Ovary (tissue), 7 donors: ENCODE measurements at regions not wholly inside any gene's neighbourhood (a gene's known extent, or its start where the extent isn't known, plus 50 kb on each side); places are given as distances from the start of the nearest gene placed in this dataset.

Experiments used
- DNase-seq, 5 donors: peaks; one replicate each; pipeline ENCODE4 v3.0.0-alpha.2; 2019 to 2020
- H3K27ac ChIP-seq, 2 donors: fragments of 200-600 bp; one replicate each; pipeline versions ENCODE4 v1.5.1 to v1.8.0; 2019 to 2022
- H3K27me3 ChIP-seq: fragments of 200-600 bp; one replicate; pipeline ENCODE4 v1.8.0; 2022
- H3K36me3 ChIP-seq: fragments of 200-600 bp; sonication (generic); one replicate; pipeline ENCODE4 v1.5.1; 2019
- H3K4me1 ChIP-seq: one replicate; pipeline ENCODE4 v1.8.1; 2013; ENCODE audit warnings: mild to moderate bottlenecking, moderate library complexity; ENCODE audit not compliant: insufficient read depth
- H3K4me3 ChIP-seq: fragments of 200-600 bp; sonication (generic); one replicate; pipeline ENCODE4 v1.5.1; 2017
- H3K9me3 ChIP-seq, 2 donors: fragments of 200-600 bp in 1 of 2; sonication (generic) in 1 of 2; one replicate each; pipeline versions ENCODE4 v1.5.1 to v1.8.1; 2013 to 2019; ENCODE audit warnings: mild to moderate bottlenecking in 1 of 2, moderate library complexity in 1 of 2
- CTCF ChIP-seq, 3 donors: fragments of 450-650 bp in 2 of 3; fragments of 200-600 bp in 1 of 3; IDR thresholded peaks; one replicate each; pipeline versions ENCODE4 v1.5.1 to v1.8.0; 2016 to 2022; ENCODE audit warnings: antibody characterized with exemption in 3 of 3, mild to moderate bottlenecking in 1 of 3
- EP300 ChIP-seq: sonication (generic); formaldehyde crosslinking; IDR thresholded peaks from one replicate; pipeline ENCODE4 v1.6.1; 2017; ENCODE audit warnings: antibody characterized with exemption
- POLR2A ChIP-seq: fragments of 450-650 bp; IDR thresholded peaks from one replicate; pipeline ENCODE4 v1.6.1; 2017; ENCODE audit warnings: antibody characterized with exemption, mild to moderate bottlenecking, moderate library complexity
- WGBS, 3 donors: extraction: QIAGEN DNeasy Blood & Tissue Kit in 1 of 3; methylation state at CpG; one replicate each; pipeline versions ENCODE4 v1.1.5 to v1.1.7; 2013 to 2017; 5-methylcytosine and 5-hydroxymethylcytosine counted together
- intact Hi-C, 4 donors: fragments of 100-400 bp; cut with DNase I; formaldehyde crosslinking; loops; one replicate each; pipeline versions ENCODE4 v1.11.0 to v1.15.1; 2022 to 2023
- donor health status: DM: no; HTN: no; CAD: no; lungs with moderate emphysema.
- donor health status: DM: no; HTN: no; CAD: no.
- donor health status: Bipolar disorder and iron deficiency.
- donor health status: DM: no; HTN: no; CAD: no.
- donor health status: DM: yes; HTN: yes; CAD: no.

- H3K4me1 ChIP-seq, result no peaks in the 10 kb centered on the region
- H3K27ac ChIP-seq, result no peak overlapping the region
- WGBS, 3 donors, result 95 to 99% (median 97%) methylated on average over 5 of the region's 5 CpGs
- no peak for DNase-seq
- H3K9me3 ChIP-seq, result no peaks in the 10 kb centered on the region
- intact Hi-C loops, result loop anchor here in 1 of 4 donors (10.0 kb wide), 1 partner anchor 54 kb away; no protein-coding TSS in a partner anchor
- no peaks in the 10 kb centered on the region for H3K36me3 ChIP-seq
- no peaks in the 10 kb centered on the region for H3K27me3 ChIP-seq
- no peak overlapping the region for H3K4me3 ChIP-seq
- TF ChIP-seq CTCF (IDR thresholded peaks at IDR 0.05) (no peak), EP300 (no peak), POLR2A (no peak)
Observed at GRCh38 chr11:128190312-128190711, 397.0 kb downstream of the ETS1 start.

DNA sequence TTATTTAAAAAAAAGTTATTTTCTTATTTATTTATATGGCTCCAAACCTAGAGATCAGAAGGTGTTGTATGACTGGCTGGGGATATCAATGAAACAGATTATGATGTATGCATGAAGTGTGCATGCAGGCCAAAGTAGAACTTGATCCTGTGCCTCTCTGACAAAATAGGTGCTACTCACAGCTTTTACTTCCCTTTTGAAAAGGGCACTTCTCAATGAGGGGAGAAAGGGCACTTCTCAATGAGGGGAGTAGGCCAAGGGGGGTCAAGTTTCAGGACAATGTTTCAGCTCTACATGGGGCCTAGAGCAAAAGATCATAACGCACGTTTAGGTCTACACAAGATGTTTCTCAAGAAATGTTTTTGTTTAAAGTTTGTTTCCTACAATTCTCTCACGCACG is 397.5 kb downstream of the ETS1 start:
- TF ChIP-seq CTCF (IDR thresholded peaks at IDR 0.05) (no peak), POLR2A (no peak), EP300 (no peak)
- Histone ChIP-seq H3K27ac (no peak overlapping the region), H3K4me3 (no peak overlapping the region), H3K27me3 (no peaks in the 10 kb centered on the region), H3K4me1 (no peaks in the 10 kb centered on the region), H3K36me3 (no peaks in the 10 kb centered on the region), H3K9me3 (no peaks in the 10 kb centered on the region)
- 90 to 94% (median 91%) methylated on average over 4 of the region's 4 CpGs for WGBS, 3 donors
- no peak for DNase-seq
- intact Hi-C loops, result loop anchor here in 2 of 4 donors (10.0 kb wide), 2 partner anchors 55 to 205 kb away; no protein-coding TSS in a partner anchor

DNA sequence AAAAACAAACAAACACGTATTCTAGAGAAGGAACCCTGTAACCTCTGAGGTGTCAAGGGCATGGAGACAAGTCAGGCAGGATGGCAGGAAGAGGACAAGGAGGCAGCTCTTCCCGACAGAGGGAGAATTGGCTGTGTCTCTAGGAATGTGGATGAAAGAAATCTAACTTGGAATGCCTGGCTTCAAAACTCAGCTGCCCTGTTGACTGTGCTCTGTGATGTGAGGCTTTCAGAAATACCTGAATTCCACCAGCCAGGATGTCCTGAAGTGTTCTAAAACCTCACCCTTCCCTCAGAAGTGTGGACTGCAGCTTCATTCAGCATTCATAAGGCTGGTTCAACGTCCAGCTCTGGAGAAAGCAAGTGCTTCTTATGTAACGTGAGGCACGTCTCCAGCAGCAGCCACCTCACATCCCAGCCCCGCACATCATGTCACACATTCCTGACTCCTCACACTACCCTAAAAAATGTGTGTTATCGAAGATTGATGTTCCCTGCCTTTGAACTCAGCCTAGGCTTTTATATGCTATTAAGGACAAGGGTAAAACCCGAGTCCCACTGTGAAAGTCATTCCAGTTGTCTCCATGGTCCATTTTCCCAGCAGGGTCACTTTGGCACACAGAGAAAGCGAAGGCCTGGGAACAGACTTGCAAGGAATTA is 398.9 kb downstream of the ETS1 start:
- 72 to 77% (median 75%) methylated on average over 9 of the region's 9 CpGs for WGBS, 3 donors
- intact Hi-C loops, result loop anchor here in 1 of 4 donors (10.0 kb wide), 1 partner anchor 206 kb away; no protein-coding TSS in a partner anchor

DNA sequence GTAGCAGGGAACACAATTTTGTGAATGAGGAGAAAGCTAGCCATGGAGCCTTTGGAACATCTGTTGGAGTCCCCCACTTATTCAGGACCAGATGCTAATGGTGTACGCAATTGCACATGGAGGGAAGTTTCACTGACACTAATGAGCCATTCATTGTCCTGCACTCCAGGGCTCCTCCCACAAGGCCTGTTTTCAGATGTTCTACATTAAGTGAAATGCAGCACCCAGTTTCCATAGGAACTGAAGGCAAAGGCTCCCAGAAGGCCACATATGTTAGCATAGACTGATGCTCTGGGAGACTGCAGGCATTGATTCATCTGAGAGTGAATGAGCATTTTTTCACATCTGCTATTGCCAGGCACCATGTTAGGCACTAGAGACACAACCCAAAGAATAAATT is 399.5 kb downstream of the ETS1 start:
- H3K4me3 ChIP-seq, result no peak overlapping the region
- no peaks in the 10 kb centered on the region for H3K9me3 ChIP-seq
- DNase-seq, result no peak
- TF ChIP-seq EP300 (no peak), CTCF (IDR thresholded peaks at IDR 0.05) (no peak), POLR2A (no peak)
- WGBS, 3 donors, result 96 to 100% (median 96%) methylated on average over 1 of the region's 1 CpG
- H3K27ac ChIP-seq, result no peak overlapping the region
- H3K36me3 ChIP-seq, result no peaks in the 10 kb centered on the region
- no peaks in the 10 kb centered on the region for H3K27me3 ChIP-seq
- intact Hi-C loops, result loop anchor here in 1 of 4 donors (10.0 kb wide), 1 partner anchor 207 kb away; no protein-coding TSS in a partner anchor
- H3K4me1 ChIP-seq, result no peaks in the 10 kb centered on the region

More for the DNA sequence above, 398.9 kb downstream of the ETS1 start:
- TF ChIP-seq CTCF (IDR thresholded peaks at IDR 0.05) (no peak), EP300 (no peak), POLR2A (no peak)
- Histone ChIP-seq H3K36me3 (no peaks in the 10 kb centered on the region), H3K9me3 (no peaks in the 10 kb centered on the region), H3K27me3 (no peaks in the 10 kb centered on the region), H3K27ac (no peak overlapping the region), H3K4me3 (no peak overlapping the region), H3K4me1 (no peaks in the 10 kb centered on the region)
- no peak for DNase-seq
